ENCODE measurements at regions not wholly inside any gene's neighbourhood (a gene's known extent, or its start where the extent isn't known, plus 50 kb on each side); places are given as distances from the start of the nearest gene placed in this dataset.

- WGBS, 2 donors: 66 to 69% methylated on average over 6 of the region's 6 CpGs
Observed at GRCh38 chr17:33652731-33653398, 359.8 kb upstream of the ASIC2 start.

GRCh38 chr17:33653399-33653788 lies 360.3 kb upstream of the ASIC2 start:
- H3K36me3 ChIP-seq (ENCODE audit: control insufficient read depth in 4 of 4, insufficient read depth in 4 of 4, low read length in 4 of 4): no peaks in the 10 kb centered on the region
- H3K4me3 ChIP-seq: no peak overlapping the region
- DNase-seq (no peak), ATAC-seq (ENCODE audit: insufficient read depth, low FRiP score) (no peak)
- no peak overlapping the region for H3K27ac ChIP-seq (ENCODE audit: low read depth in 1 of 2, low read length in 1 of 2)
- H3K4me1 ChIP-seq (ENCODE audit: control insufficient read depth in 5 of 5, insufficient read depth in 5 of 5, low read length in 5 of 5): peaks cover 0 to 3% (median 0%) of the 10 kb centered on the region in 5 donors
- TF ChIP-seq CTCF (IDR thresholded peaks at IDR 0.05; ENCODE audit: control extremely low read depth, extremely low read depth): no peak
- H3K27me3 ChIP-seq (ENCODE audit: control insufficient read depth in 3 of 3, insufficient read depth in 3 of 3, low read length in 2 of 3): no peaks in the 10 kb centered on the region
- peaks cover 0 to 1% (median 0%) of the 10 kb centered on the region in 4 donors for H3K9me3 ChIP-seq (ENCODE audit: control insufficient read depth in 4 of 4, insufficient read depth in 3 of 4, low read length in 3 of 4)
- no peak overlapping the region for H3K9ac ChIP-seq (ENCODE audit: insufficient read depth in 1 of 2, low read length in 2 of 2)

More at GRCh38 chr17:33652731-33653398, 359.8 kb upstream of the ASIC2 start:
- Histone ChIP-seq H3K4me1 (ENCODE audit: control insufficient read depth in 5 of 5, insufficient read depth in 5 of 5, low read length in 5 of 5) (peaks cover 0 to 3% (median 0%) of the 10 kb centered on the region in 5 donors), H3K27ac (ENCODE audit: low read depth in 1 of 2, low read length in 1 of 2) (no peak overlapping the region), H3K27me3 (ENCODE audit: control insufficient read depth in 3 of 3, insufficient read depth in 3 of 3, low read length in 2 of 3) (no peaks in the 10 kb centered on the region), H3K9ac (ENCODE audit: insufficient read depth in 1 of 2, low read length in 2 of 2) (no peak overlapping the region), H3K36me3 (ENCODE audit: control insufficient read depth in 4 of 4, insufficient read depth in 4 of 4, low read length in 4 of 4) (no peaks in the 10 kb centered on the region), H3K4me3 (no peak overlapping the region), H3K9me3 (ENCODE audit: control insufficient read depth in 4 of 4, insufficient read depth in 3 of 4, low read length in 3 of 4) (no peaks in the 10 kb centered on the region)
- no peak for DNase-seq
- ATAC-seq (ENCODE audit: insufficient read depth, low FRiP score): no peak
- TF ChIP-seq CTCF (IDR thresholded peaks at IDR 0.05; ENCODE audit: control extremely low read depth, extremely low read depth): no peak

GRCh38 chr17:33657181-33657580 lies 364.1 kb upstream of the ASIC2 start:
- Histone ChIP-seq H3K4me1 (ENCODE audit: control insufficient read depth in 5 of 5, insufficient read depth in 5 of 5, low read length in 5 of 5) (peaks cover 0 to 2% (median 0%) of the 10 kb centered on the region in 5 donors), H3K36me3 (ENCODE audit: control insufficient read depth in 4 of 4, insufficient read depth in 4 of 4, low read length in 4 of 4) (no peaks in the 10 kb centered on the region), H3K9me3 (ENCODE audit: control insufficient read depth in 4 of 4, insufficient read depth in 3 of 4, low read length in 3 of 4) (peaks cover 0 to 2% (median 0%) of the 10 kb centered on the region in 4 donors), H3K4me3 (no peak overlapping the region), H3K27ac (ENCODE audit: low read depth in 1 of 2, low read length in 1 of 2) (no peak overlapping the region), H3K9ac (ENCODE audit: insufficient read depth in 1 of 2, low read length in 2 of 2) (no peak overlapping the region), H3K27me3 (ENCODE audit: control insufficient read depth in 3 of 3, insufficient read depth in 3 of 3, low read length in 2 of 3) (peaks cover 0 to 3% (median 0%) of the 10 kb centered on the region in 3 donors)
- TF ChIP-seq CTCF (IDR thresholded peaks at IDR 0.05; ENCODE audit: control extremely low read depth, extremely low read depth): no peak
- ATAC-seq (ENCODE audit: insufficient read depth, low FRiP score) (no peak), DNase-seq (no peak)
- WGBS, 2 donors: 58 to 64% methylated on average over 4 of the region's 4 CpGs

- no peak for TF ChIP-seq CTCF (IDR thresholded peaks at IDR 0.05; ENCODE audit: control extremely low read depth, extremely low read depth)
- no peak for ATAC-seq (ENCODE audit: insufficient read depth, low FRiP score)
- 52 to 69% methylated on average over 3 of the region's 3 CpGs for WGBS, 2 donors
Observed at GRCh38 chr17:33661975-33662374, 368.9 kb upstream of the ASIC2 start.

More at GRCh38 chr17:33661975-33662374, 368.9 kb upstream of the ASIC2 start:
- no peaks in the 10 kb centered on the region for H3K36me3 ChIP-seq (ENCODE audit: control insufficient read depth in 4 of 4, insufficient read depth in 4 of 4, low read length in 4 of 4)
- peaks cover 0 to under 1% (median 0%) of the 10 kb centered on the region in 5 donors for H3K4me1 ChIP-seq (ENCODE audit: control insufficient read depth in 5 of 5, insufficient read depth in 5 of 5, low read length in 5 of 5)
- peaks cover 0 to 19% (median 0%) of the 10 kb centered on the region in 3 donors for H3K27me3 ChIP-seq (ENCODE audit: control insufficient read depth in 3 of 3, insufficient read depth in 3 of 3, low read length in 2 of 3)
- no peak overlapping the region for H3K9ac ChIP-seq (ENCODE audit: insufficient read depth in 1 of 2, low read length in 2 of 2)
- H3K27ac ChIP-seq (ENCODE audit: low read depth in 1 of 2, low read length in 1 of 2): no peak overlapping the region
- DNase-seq: no peak
- H3K9me3 ChIP-seq (ENCODE audit: control insufficient read depth in 4 of 4, insufficient read depth in 3 of 4, low read length in 3 of 4): peaks cover 0 to 3% (median 0%) of the 10 kb centered on the region in 4 donors
- H3K4me3 ChIP-seq: no peak overlapping the region

Data from lung (tissue), 11 donors.